ENCODE measurements at regions not wholly inside any gene's neighbourhood (a gene's known extent, or its start where the extent isn't known, plus 50 kb on each side); places are given as distances from the start of the nearest gene placed in this dataset.

- H3K9me3 ChIP-seq = no peaks in the 10 kb centered on the region
- intact Hi-C loops (cut with DNase I) = no loop called here
- no peaks in the 10 kb centered on the region for H3K36me3 ChIP-seq
- no peaks in the 10 kb centered on the region for H3K27me3 ChIP-seq
- TF ChIP-seq CTCF (IDR thresholded peaks at IDR 0.05) = no peak
- no peak overlapping the region for H3K27ac ChIP-seq
- no peaks in the 10 kb centered on the region for H3K4me1 ChIP-seq
- no peak for DNase-seq (ENCODE audit: low spot score in 2 of 2)
- H3K4me3 ChIP-seq = no peak overlapping the region
Measured at GRCh38 chr5:86039351-86039750, 578.4 kb upstream of the COX7C start.

GRCh38 chr5:86070719-86071118, 547.0 kb upstream of the COX7C start:
- TF ChIP-seq CTCF (IDR thresholded peaks at IDR 0.05) = no peak
- H3K27me3 ChIP-seq = no peaks in the 10 kb centered on the region
- H3K36me3 ChIP-seq = no peaks in the 10 kb centered on the region
- intact Hi-C loops (cut with DNase I) = no loop called here
- H3K9me3 ChIP-seq = no peaks in the 10 kb centered on the region
- H3K27ac ChIP-seq = no peak overlapping the region
- no peaks in the 10 kb centered on the region for H3K4me1 ChIP-seq
- no peak for DNase-seq (ENCODE audit: low spot score in 2 of 2)
- H3K4me3 ChIP-seq = no peak overlapping the region

- DNase-seq (ENCODE audit: low spot score in 2 of 2) = no peak
- H3K27me3 ChIP-seq = no peaks in the 10 kb centered on the region
- intact Hi-C loops (cut with DNase I) = no loop called here
- no peaks in the 10 kb centered on the region for H3K36me3 ChIP-seq
- H3K9me3 ChIP-seq = no peaks in the 10 kb centered on the region
- H3K27ac ChIP-seq = no peak overlapping the region
- H3K4me1 ChIP-seq = no peaks in the 10 kb centered on the region
- H3K4me3 ChIP-seq = no peak overlapping the region
- TF ChIP-seq CTCF (IDR thresholded peaks at IDR 0.05) = no peak
Measured at GRCh38 chr5:86074297-86074696, 543.4 kb upstream of the COX7C start.

GRCh38 chr5:86075139-86075538, 542.6 kb upstream of the COX7C start:
- no peaks in the 10 kb centered on the region for H3K4me1 ChIP-seq
- no peak overlapping the region for H3K27ac ChIP-seq
- H3K36me3 ChIP-seq = no peaks in the 10 kb centered on the region
- no peak for DNase-seq (ENCODE audit: low spot score in 2 of 2)
- TF ChIP-seq CTCF (IDR thresholded peaks at IDR 0.05) = no peak
- H3K27me3 ChIP-seq = no peaks in the 10 kb centered on the region
- intact Hi-C loops (cut with DNase I) = no loop called here
- H3K9me3 ChIP-seq = no peaks in the 10 kb centered on the region
- no peak overlapping the region for H3K4me3 ChIP-seq

- Histone ChIP-seq H3K4me3 (no peak overlapping the region), H3K27ac (no peak overlapping the region), H3K4me1 (no peaks in the 10 kb centered on the region), H3K9me3 (no peaks in the 10 kb centered on the region), H3K36me3 (no peaks in the 10 kb centered on the region), H3K27me3 (no peaks in the 10 kb centered on the region)
- TF ChIP-seq CTCF (IDR thresholded peaks at IDR 0.05) = no peak
- intact Hi-C loops (cut with DNase I) = no loop called here
- DNase-seq (ENCODE audit: low spot score in 2 of 2) = no peak
Measured at GRCh38 chr5:86095092-86095491, 522.6 kb upstream of the COX7C start.

- Histone ChIP-seq H3K4me1 (no peaks in the 10 kb centered on the region), H3K36me3 (no peaks in the 10 kb centered on the region), H3K27ac (no peak overlapping the region), H3K4me3 (no peak overlapping the region), H3K9me3 (no peaks in the 10 kb centered on the region), H3K27me3 (no peaks in the 10 kb centered on the region)
- no peak for DNase-seq (ENCODE audit: low spot score in 2 of 2)
- TF ChIP-seq CTCF (IDR thresholded peaks at IDR 0.05) = no peak
- intact Hi-C loops (cut with DNase I) = no loop called here
Measured at GRCh38 chr5:86101966-86102365, 515.8 kb upstream of the COX7C start.

Measured in ascending aorta (tissue), 2 donors.